ENCODE measurements at regions not wholly inside any gene's neighbourhood (a gene's known extent, or its start where the extent isn't known, plus 50 kb on each side); places are given as distances from the start of the nearest gene placed in this dataset.

- intact Hi-C loops (cut with micrococcal nuclease; ENCODE audit: unreplicated experiment) = no loop called here
- Histone ChIP-seq H3K4me1 (no peaks in the 10 kb centered on the region), H3K9me3 (no peaks in the 10 kb centered on the region), H3K4me3 (ENCODE audit: low read depth, low read length) (no peak overlapping the region), H3K36me3 (ENCODE audit: control insufficient read depth, insufficient read depth, low read length) (no peaks in the 10 kb centered on the region), H3K27me3 (replicated peaks; ENCODE audit: control insufficient read depth, insufficient read depth, low read length) (no peaks in the 10 kb centered on the region)
- Mint-ChIP-seq H3K4me3 (ENCODE audit: unreplicated experiment) (no peak overlapping the region), H3K27ac (ENCODE audit: unreplicated experiment) (no peak overlapping the region), H3K27me3 (ENCODE audit: insufficient read depth, unreplicated experiment) (no peaks in the 10 kb centered on the region), H3K4me1 (ENCODE audit: low read depth, unreplicated experiment) (no peaks in the 10 kb centered on the region), H3K9me3 (ENCODE audit: unreplicated experiment) (no peaks in the 10 kb centered on the region), H3K36me3 (ENCODE audit: insufficient read depth, unreplicated experiment) (no peaks in the 10 kb centered on the region)
- TF ChIP-seq CTCF (IDR thresholded peaks at IDR 0.05; ENCODE audit: insufficient read depth in 1 of 2, low read depth in 1 of 2, low read length in 1 of 2, severe bottlenecking in 1 of 2, unreplicated experiment in 1 of 2) = no peak
- CTCF ChIA-PET = no interaction called here
- POLR2A ChIA-PET = no interaction called here
- DNase-seq = no peak
- BruUV-seq (replicated peaks) = no TSS peak
Observed at GRCh38 chrX:39842281-39842973, 255.3 kb downstream of the BCOR start.

DNA sequence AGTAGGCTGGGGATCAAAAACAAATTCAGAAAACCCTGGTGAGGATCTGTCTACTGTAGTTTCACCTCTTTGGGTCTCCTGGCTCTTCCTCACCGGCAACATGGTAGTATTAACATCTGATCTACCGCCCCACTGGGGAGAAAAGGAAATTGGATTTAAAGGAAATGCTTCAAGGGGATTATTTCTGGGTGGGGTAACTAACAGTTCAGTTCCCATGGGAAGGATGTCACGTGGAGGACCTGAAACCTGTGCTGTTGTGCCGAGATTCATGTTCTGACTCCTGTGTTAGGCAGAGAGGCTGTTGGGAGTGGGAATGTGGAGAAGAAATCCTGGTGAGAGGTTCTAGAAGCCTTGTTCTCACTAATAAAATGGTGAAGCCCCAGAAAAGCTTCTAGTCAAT lies 254.4 kb downstream of the BCOR start:
- TF ChIP-seq CTCF (IDR thresholded peaks at IDR 0.05; ENCODE audit: insufficient read depth in 1 of 2, low read depth in 1 of 2, low read length in 1 of 2, severe bottlenecking in 1 of 2, unreplicated experiment in 1 of 2) = no peak
- no peak for DNase-seq
- no peaks in the 10 kb centered on the region for H3K27me3 Mint-ChIP-seq (ENCODE audit: insufficient read depth, unreplicated experiment)
- H3K27me3 ChIP-seq (replicated peaks; ENCODE audit: control insufficient read depth, insufficient read depth, low read length) = no peaks in the 10 kb centered on the region
- no peaks in the 10 kb centered on the region for H3K36me3 Mint-ChIP-seq (ENCODE audit: insufficient read depth, unreplicated experiment)
- no peak overlapping the region for H3K4me3 ChIP-seq (ENCODE audit: low read depth, low read length)
- no peaks in the 10 kb centered on the region for H3K4me1 ChIP-seq
- H3K9me3 ChIP-seq = no peaks in the 10 kb centered on the region
- intact Hi-C loops (cut with micrococcal nuclease; ENCODE audit: unreplicated experiment) = no loop called here
- ChIA-PET POLR2A (no interaction called here), CTCF (no interaction called here)
- no peak overlapping the region for H3K27ac Mint-ChIP-seq (ENCODE audit: unreplicated experiment)
- no peak overlapping the region for H3K4me3 Mint-ChIP-seq (ENCODE audit: unreplicated experiment)
- H3K4me1 Mint-ChIP-seq (ENCODE audit: low read depth, unreplicated experiment) = no peaks in the 10 kb centered on the region
- H3K36me3 ChIP-seq (ENCODE audit: control insufficient read depth, insufficient read depth, low read length) = no peaks in the 10 kb centered on the region
- no TSS peak for BruUV-seq (replicated peaks)
- H3K9me3 Mint-ChIP-seq (ENCODE audit: unreplicated experiment) = no peaks in the 10 kb centered on the region

GRCh38 chrX:39845233-39845632 lies 252.5 kb downstream of the BCOR start:
- POLR2A ChIA-PET = no interaction called here
- no peak overlapping the region for H3K4me3 Mint-ChIP-seq (ENCODE audit: unreplicated experiment)
- Histone ChIP-seq H3K4me1 (0 out of 2 replicates have a peak, but pooled peaks cover 3% of the 10 kb centered on the region), H3K4me3 (ENCODE audit: low read depth, low read length) (no peak overlapping the region), H3K36me3 (ENCODE audit: control insufficient read depth, insufficient read depth, low read length) (no peaks in the 10 kb centered on the region), H3K27me3 (replicated peaks; ENCODE audit: control insufficient read depth, insufficient read depth, low read length) (no peaks in the 10 kb centered on the region), H3K9me3 (no peaks in the 10 kb centered on the region)
- H3K27ac Mint-ChIP-seq (ENCODE audit: unreplicated experiment) = no peak overlapping the region
- CTCF ChIA-PET = interaction anchor here (0.5 kb wide), 1 partner anchor 129 kb away, joined by 3 read pairs; no protein-coding TSS in a partner anchor
- H3K9me3 Mint-ChIP-seq (ENCODE audit: unreplicated experiment) = no peaks in the 10 kb centered on the region
- no TSS peak for BruUV-seq (replicated peaks)
- H3K27me3 Mint-ChIP-seq (ENCODE audit: insufficient read depth, unreplicated experiment) = no peaks in the 10 kb centered on the region
- no peaks in the 10 kb centered on the region for H3K36me3 Mint-ChIP-seq (ENCODE audit: insufficient read depth, unreplicated experiment)
- no peak for TF ChIP-seq CTCF (IDR thresholded peaks at IDR 0.05; ENCODE audit: insufficient read depth in 1 of 2, low read depth in 1 of 2, low read length in 1 of 2, severe bottlenecking in 1 of 2, unreplicated experiment in 1 of 2)
- DNase-seq = no peak
- peaks cover 6% of the 10 kb centered on the region for H3K4me1 Mint-ChIP-seq (ENCODE audit: low read depth, unreplicated experiment)
- intact Hi-C loops (cut with micrococcal nuclease; ENCODE audit: unreplicated experiment) = no loop called here

All from Caco-2 (cell line).